Hematopoietic multipotent progenitor cell treated with erythropoietin and hydrocortisone succinate and interleukin-3 and kit ligand, for 6 days (in vitro differentiated cells): ENCODE measurements at regions not wholly inside any gene's neighbourhood (a gene's known extent, or its start where the extent isn't known, plus 50 kb on each side); places are given as distances from the start of the nearest gene placed in this dataset.

Experiments
- DNase-seq: peaks from one replicate; pipeline ENCODE4 v3.0.0-alpha.2; 2015

DNA sequence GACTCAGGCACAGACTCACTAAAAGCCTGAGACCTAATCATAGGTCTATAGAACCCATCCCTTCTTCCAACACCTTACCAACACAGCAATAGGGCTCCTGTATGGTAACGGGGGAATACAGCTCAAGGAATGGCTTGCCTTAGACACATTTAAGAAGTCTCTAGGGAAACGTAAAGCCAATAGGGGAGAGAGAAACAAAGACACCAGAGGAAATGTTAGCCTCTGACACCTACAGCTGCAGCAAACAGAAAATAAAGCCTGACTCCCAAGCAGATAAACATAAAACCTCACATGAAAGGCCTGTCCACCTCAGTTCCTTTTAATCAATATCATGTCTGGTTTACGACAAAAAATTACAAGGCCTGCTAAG is 51.1 kb upstream of the NCOA1 start:
- DNase-seq = no peak

GRCh38 chr2:24439280-24439970 is 51.6 kb upstream of the NCOA1 start:
- DNase-seq = no peak

GRCh38 chr2:24438106-24438505 is 52.9 kb upstream of the NCOA1 start:
- no peak for DNase-seq

- DNase-seq = no peak
Measured at GRCh38 chr2:24435391-24436316, 55.4 kb upstream of the NCOA1 start.

- no peak for DNase-seq
Measured at GRCh38 chr2:24434541-24434940, 56.5 kb upstream of the NCOA1 start.

DNA sequence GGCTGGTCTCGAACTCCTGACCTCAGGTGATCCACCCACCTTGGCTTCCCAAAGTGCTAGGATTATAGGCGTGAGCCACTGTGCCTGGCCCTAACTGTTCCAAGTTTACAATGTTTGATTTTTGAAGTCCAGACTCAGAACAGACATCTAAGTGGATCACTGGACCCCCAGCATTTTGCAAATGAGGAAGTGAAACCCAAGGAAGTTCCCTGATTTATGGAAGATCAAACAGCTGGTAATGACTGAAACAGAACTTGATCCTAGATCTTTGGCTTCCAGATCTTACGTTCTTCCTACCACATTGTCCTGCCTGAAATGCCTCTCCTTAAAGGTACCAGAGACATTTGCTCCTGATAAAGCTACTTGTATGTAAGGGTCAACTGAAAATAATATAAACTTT is 58.3 kb upstream of the NCOA1 start:
- DNase-seq = no peak

- DNase-seq = no peak
Measured at GRCh38 chr2:24432121-24432520, 58.9 kb upstream of the NCOA1 start.

DNA sequence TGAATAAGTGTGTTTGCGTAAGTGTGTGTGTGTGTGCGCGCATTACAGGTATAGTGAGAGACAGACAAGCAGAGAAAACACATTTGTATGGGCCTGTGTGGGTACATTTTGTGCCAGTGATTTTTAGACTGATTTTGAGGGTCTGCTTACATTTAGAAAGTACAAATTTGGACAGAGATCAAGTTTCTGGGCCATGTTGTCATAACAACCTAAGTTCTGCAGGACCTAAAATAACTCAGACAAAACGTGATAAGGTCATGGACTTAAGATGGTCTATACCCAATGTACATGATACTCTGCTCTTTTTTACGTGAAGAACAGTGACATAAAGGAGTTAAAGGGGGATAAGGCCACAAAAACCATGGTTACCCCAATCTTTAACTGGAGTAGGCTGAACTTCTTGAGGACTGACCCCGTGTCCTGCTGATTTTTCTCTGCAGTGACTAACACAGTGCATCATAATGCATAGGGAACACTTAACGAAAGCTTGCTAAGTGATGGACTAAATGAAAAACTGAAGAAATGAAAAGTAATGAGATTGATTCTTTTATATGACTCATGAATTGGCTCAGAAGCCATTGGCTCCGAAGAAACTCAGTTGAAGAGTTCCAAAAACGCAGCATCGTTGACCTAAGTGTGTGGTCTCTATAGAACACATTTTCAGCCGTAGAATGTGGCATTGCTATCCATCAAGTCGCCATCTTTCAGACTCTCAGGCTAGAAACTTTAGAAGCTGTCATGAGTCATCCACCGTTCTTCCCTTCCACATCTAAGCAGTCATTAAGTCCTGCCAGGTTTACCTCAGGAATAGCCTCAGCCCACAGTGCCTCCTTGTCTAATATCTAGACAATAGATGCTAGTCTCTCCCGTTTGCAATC is 61.6 kb upstream of the NCOA1 start:
- no peak for DNase-seq

- DNase-seq = no peak
Measured at GRCh38 chr2:24424387-24424786, 64.1 kb upstream of the ITSN2 start.

DNA sequence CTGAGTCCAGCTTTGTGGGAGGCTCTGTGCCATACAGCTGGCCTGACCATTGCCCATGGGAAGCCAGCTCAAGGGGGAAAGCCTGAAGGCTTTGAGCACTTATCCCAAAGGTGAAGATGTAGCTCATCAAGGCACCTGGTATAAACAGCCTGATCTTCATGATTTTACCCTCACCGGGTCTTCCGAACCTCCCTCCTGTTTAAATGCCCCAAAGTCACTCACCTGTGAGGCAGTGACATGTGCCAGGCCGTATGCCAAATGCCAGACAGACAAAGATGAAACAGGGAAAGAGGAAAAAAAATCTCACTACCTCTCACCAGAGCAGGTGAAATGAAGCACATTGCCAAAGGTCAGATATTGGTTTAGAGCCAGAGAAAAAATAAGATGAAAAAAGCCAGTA is 62.8 kb upstream of the ITSN2 start:
- no peak for DNase-seq

- DNase-seq = peak; percentile 86
Measured at GRCh38 chr2:24421668-24422067, 61.3 kb upstream of the ITSN2 start.

DNA sequence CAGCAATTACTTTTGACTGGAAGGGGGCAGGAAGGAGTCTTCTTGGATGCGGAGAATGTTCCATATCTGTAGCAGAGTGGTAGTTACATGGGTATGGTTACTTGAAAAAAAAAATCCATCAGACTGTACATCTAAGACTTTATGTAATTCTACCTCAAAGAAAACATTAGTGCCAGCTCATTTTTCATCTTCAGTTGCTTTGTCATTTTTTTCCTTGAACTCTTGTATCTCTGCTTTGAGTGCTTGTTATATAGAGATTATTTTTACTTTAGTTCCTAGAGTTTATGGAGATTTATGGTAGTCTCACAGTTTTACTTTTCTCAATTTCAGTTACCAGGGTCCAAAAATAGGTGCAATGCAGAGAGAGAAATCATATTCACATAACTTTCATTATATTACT is 60.0 kb upstream of the ITSN2 start:
- DNase-seq = no peak

DNA sequence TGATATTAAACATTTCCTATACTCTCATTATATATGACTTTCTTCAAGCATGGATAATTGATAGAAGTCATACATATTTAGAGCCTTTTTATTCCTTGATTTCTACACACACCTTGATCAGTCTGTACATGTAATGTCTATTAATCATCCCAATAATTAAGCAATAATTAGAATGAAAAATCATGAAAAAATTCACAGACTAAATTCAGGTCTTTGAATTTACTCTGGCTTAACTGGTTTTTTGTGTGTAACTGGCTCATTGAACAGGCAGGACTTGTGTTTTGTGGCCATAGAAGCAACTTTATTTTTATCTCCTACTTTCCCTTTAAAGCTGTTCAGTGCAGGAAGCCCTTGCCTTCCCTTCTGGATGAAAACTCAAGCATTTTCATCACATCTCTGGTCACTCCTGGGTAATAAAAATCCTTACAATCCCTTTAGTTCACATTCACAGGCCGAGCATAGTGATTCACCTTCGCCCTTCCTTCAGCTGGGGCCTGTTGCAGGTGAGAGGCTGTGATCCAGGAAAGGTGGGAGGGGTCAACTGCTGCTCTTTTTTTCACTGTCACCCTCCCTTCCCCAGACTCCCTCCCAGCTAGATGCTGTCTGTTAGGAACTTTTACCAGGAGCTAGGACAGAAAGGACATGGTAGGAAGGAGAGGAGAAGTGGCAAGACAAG is 58.0 kb upstream of the ITSN2 start:
- no peak for DNase-seq

DNA sequence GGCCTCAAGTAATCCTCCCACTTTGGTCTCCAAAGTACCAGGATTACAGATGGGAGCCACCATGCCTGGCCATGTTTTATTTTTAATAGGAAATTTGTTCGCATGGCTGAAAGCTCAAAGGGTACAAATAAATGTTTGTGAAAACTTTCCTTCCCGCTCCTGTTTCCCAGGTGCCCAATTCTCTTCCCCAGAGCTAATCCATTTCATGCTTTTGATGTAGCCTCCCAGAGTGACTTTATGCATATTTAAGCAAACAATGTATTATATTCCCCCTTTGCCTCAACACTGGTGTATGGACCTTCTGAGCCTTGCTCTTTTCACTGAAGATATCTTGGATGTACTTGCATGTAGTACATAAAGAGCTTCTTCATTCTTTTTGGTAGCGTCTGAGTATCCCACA is 52.5 kb upstream of the ITSN2 start:
- DNase-seq = no peak

GRCh38 chr2:24411488-24412151 is 51.3 kb upstream of the ITSN2 start:
- no peak for DNase-seq

- no peak for DNase-seq
Measured at GRCh38 chr2:24410976-24411375, 50.6 kb upstream of the ITSN2 start.

- peak; percentile 90 for DNase-seq
Measured at GRCh38 chr2:24409700-24410556, 49.6 kb upstream of the ITSN2 start.
